HepG2 (cell line): ENCODE measurements at regions not wholly inside any gene's neighbourhood (a gene's known extent, or its start where the extent isn't known, plus 50 kb on each side); places are given as distances from the start of the nearest gene placed in this dataset.

Experiments used
- ATAC-seq: fragments of 200-7000 bp; cut with Tn5 transposase; 3 replicates; pipeline ENCODE4 v1.9.1; 2020; ENCODE audit warnings: mild to moderate bottlenecking, moderate library complexity
- BruUV-seq: library from RNA; stranded (reverse); fragments of 400-500 nt; replicated peaks from 2 replicates; lab custom pipeline; 2021; lab: Mats Ljungman, UMichigan
- CTCF ChIA-PET: fragments of 300-600 bp; formaldehyde crosslinking; extraction: SDS; loops from one replicate; lab custom pipeline; 2021; ENCODE audit warnings: low total read pairs, inconsistent platforms, low intra/inter-chr PET ratio; lab: Yijun Ruan, JAX
- POLR2A ChIA-PET: fragments of 350-600 bp; sonication (Branson Sonifier 250); formaldehyde crosslinking; loops from one replicate; lab custom pipeline; 2020; ENCODE audit warnings: antibody characterized with exemption, inconsistent platforms; lab: Yijun Ruan, JAX
- DNase-seq: peaks from one replicate; pipeline ENCODE4 v3.0.0-alpha.2; 2015; ENCODE audit warnings: low spot score
- FAIRE-seq: peaks from 3 replicates; lab custom pipeline; 2011; peaks lifted over from hg19 to GRCh38; lab: Jason Lieb, UNC
- H2AFZ ChIP-seq: one replicate; pipeline ENCODE4 v1.6.1; 2011; ENCODE audit warnings: low read length, inconsistent platforms
- H3K27ac ChIP-seq: fragments of 300-600 bp; 3 replicates; pipeline ENCODE4 v1.8.0; 2011; ENCODE audit warnings: mixed run types, mild to moderate bottlenecking, mixed read lengths, low read length, inconsistent platforms; ENCODE audit not compliant: insufficient read depth; ENCODE audit errors: extremely low read length
- H3K27me3 ChIP-seq, 2 experiments: fragments of 200-600 bp in 1 of 2; 2 replicates in 1 of 2; 3 replicates in 1 of 2; pipeline versions ENCODE4 v1.6.0 to v1.8.0; 2011; ENCODE audit warnings: low read length in 2 of 2, mild to moderate bottlenecking in 2 of 2, moderate library complexity in 2 of 2, inconsistent platforms in 1 of 2; ENCODE audit not compliant: insufficient read depth in 2 of 2, control insufficient read depth in 1 of 2
- H3K36me3 ChIP-seq, 2 experiments: fragments of 200-600 bp in 1 of 2; replicated peaks in 1 of 2; 2 replicates in 1 of 2; 3 replicates in 1 of 2; pipeline versions ENCODE4 v1.5.1 to v1.8.0; 2011; ENCODE audit warnings: low read length in 2 of 2, inconsistent platforms in 1 of 2; ENCODE audit not compliant: insufficient read depth in 2 of 2, control insufficient read depth in 1 of 2
- H3K4me1 ChIP-seq: 2 replicates; pipeline ENCODE4 v1.5.1; 2012; ENCODE audit warnings: low read length, inconsistent platforms; ENCODE audit not compliant: insufficient read depth
- H3K4me2 ChIP-seq: 2 replicates; pipeline ENCODE4 v1.6.0; 2011; ENCODE audit warnings: low read depth, low read length, inconsistent platforms
- H3K4me3 ChIP-seq, 3 experiments: fragments of 200-600 bp in 1 of 3; sonication (generic), shearing (Covaris generic) in 1 of 3; replicated peaks in 1 of 3; 2 replicates each; pipeline ENCODE4 v1.5.1; 2011 to 2016; ENCODE audit warnings: low read length in 3 of 3, inconsistent platforms in 2 of 3, low read depth in 2 of 3, mild to moderate bottlenecking in 2 of 3, control low read depth in 1 of 3, mixed read lengths in 1 of 3; ENCODE audit not compliant: insufficient read depth in 1 of 3
- H3K79me2 ChIP-seq: one replicate; pipeline ENCODE4 v1.6.1; 2011; ENCODE audit warnings: low read length, inconsistent platforms; ENCODE audit not compliant: insufficient read depth
- H3K9ac ChIP-seq: 2 replicates; pipeline ENCODE4 v1.6.0; 2011; ENCODE audit warnings: mild to moderate bottlenecking, low read depth, low read length, inconsistent platforms; ENCODE audit not compliant: insufficient read depth
- H3K9me3 ChIP-seq: 2 replicates; pipeline ENCODE4 v1.5.1; 2012; ENCODE audit warnings: mild to moderate bottlenecking, low read length
- H4K20me1 ChIP-seq: 2 replicates; pipeline ENCODE4 v1.6.0; 2011; ENCODE audit warnings: inconsistent platforms, mild to moderate bottlenecking, low read length, moderate library complexity; ENCODE audit not compliant: insufficient read depth
- ATF7 ChIP-seq, 2 experiments: fragments of 450-650 bp in 1 of 2; sonication (generic) in 1 of 2; formaldehyde crosslinking in 1 of 2; IDR thresholded peaks; 2 replicates each; pipeline versions ENCODE4 v1.4.0 to v1.6.1; 2016 to 2020; ENCODE audit warnings: antibody characterized with exemption in 1 of 2, mild to moderate bottlenecking in 1 of 2, missing genetic modification reagents in 1 of 2
- CREBL2 ChIP-seq: sonication (generic); formaldehyde crosslinking; IDR thresholded peaks from 2 replicates; pipeline ENCODE4 v1.8.1; 2023; ENCODE audit warnings: missing genetic modification reagents, mild to moderate bottlenecking, borderline replicate concordance
- E2F5 ChIP-seq: sonication (generic); formaldehyde crosslinking; conservative IDR thresholded peaks from 2 replicates; pipeline ENCODE4 v1.4.0; 2020; ENCODE audit warnings: missing genetic modification reagents
- KDM3A ChIP-seq: IDR thresholded peaks from 2 replicates; pipeline ENCODE4 v1.6.1; 2018; ENCODE audit warnings: low read depth, missing compliant biosample characterization
- TFAP4 ChIP-seq: sonication (generic); IDR thresholded peaks from 2 replicates; pipeline ENCODE4 v1.6.1; 2016; ENCODE audit warnings: low read depth, borderline replicate concordance
- ZNF598 ChIP-seq: sonication (generic); formaldehyde crosslinking; IDR thresholded peaks from 2 replicates; pipeline ENCODE4 v1.5.1; 2020; ENCODE audit warnings: mild to moderate bottlenecking, missing genetic modification reagents, borderline replicate concordance
- ZNF782 ChIP-seq: sonication (generic); formaldehyde crosslinking; IDR thresholded peaks from 2 replicates; pipeline ENCODE4 v1.4.0; 2020; ENCODE audit warnings: missing genetic modification reagents, mild to moderate bottlenecking, borderline replicate concordance
- ZNF790 ChIP-seq: sonication (generic); formaldehyde crosslinking; IDR thresholded peaks from 2 replicates; pipeline ENCODE4 v1.8.0; 2022; ENCODE audit warnings: missing genetic modification reagents, mild to moderate bottlenecking, borderline replicate concordance
- WGBS: methylation state at CpG from one replicate; pipeline ENCODE4 v1.1.6; 2017; ENCODE audit warnings: low lambda C conversion rate; 5-methylcytosine and 5-hydroxymethylcytosine counted together
- in situ Hi-C: cut with HindIII; loops from 2 replicates; pipeline ENCODE4 v1.10.0; 2017; ENCODE audit warnings: low pct_unique_long_range_greater_than_20kb; ENCODE audit not compliant: extremely low pct_ligation_motif_present
- intact Hi-C: fragments of 100-400 bp; cut with micrococcal nuclease; formaldehyde crosslinking; loops from one replicate; pipeline ENCODE4 v1.10.0; 2022; ENCODE audit not compliant: unreplicated experiment

GRCh38 chr18:39743463-39743862, 2177.9 kb upstream of the CELF4 start (continued):
- TF ChIP-seq E2F5 (CRISPR knock-in tag) (no peak), TFAP4 (no peak), ZNF790 (no peak), KDM3A (CRISPR knock-in tag) (no peak)
- TF ChIP-seq, all 625 proteins: peak for 0

- TF ChIP-seq ATF7 (IDR thresholded peaks at IDR 0.05) (no peak), ATF7 (CRISPR knock-in tag; IDR thresholded peaks at IDR 0.05) (no peak), ZNF598 (CRISPR knock-in tag) (no peak), CREBL2 (CRISPR knock-in tag) (no peak), ZNF782 (CRISPR knock-in tag) (no peak)
- Histone ChIP-seq H3K27me3 (no peaks in the 10 kb centered on the region), H3K4me1 (no peaks in the 10 kb centered on the region), H3K4me3 (no peak overlapping the region), H3K36me3 (no peaks in the 10 kb centered on the region), H3K9ac (no peak overlapping the region), H3K79me2 (no peaks in the 10 kb centered on the region), H4K20me1 (no peaks in the 10 kb centered on the region), H3K9me3 (no peaks in the 10 kb centered on the region), H3K4me2 (no peak overlapping the region), H3K27ac (no peak overlapping the region), H2AFZ (no peak overlapping the region)
- ChIA-PET POLR2A (no interaction called here), CTCF (no interaction called here)
- in situ Hi-C loops (no loop called here), intact Hi-C loops (no loop called here)
- no peak for ATAC-seq
- DNase-seq, result no peak
- 93% methylated on average over 7 of the region's 8 CpGs for WGBS
- FAIRE-seq, result no peak
- no TSS peak for BruUV-seq
These were observed 2176.3 kb upstream of the CELF4 start for GRCh38 chr18:39741755-39742466.
